Gastroesophageal sphincter (tissue), 4 donors: ENCODE measurements at regions not wholly inside any gene's neighbourhood (a gene's known extent, or its start where the extent isn't known, plus 50 kb on each side); places are given as distances from the start of the nearest gene placed in this dataset.

ENCODE experiments used
- ATAC-seq: fragments of 150-250 bp; one replicate; pipeline ENCODE4 v1.9.1; 2016; ENCODE audit warnings: mild to moderate bottlenecking, moderate library complexity
- H3K27ac ChIP-seq, 4 donors: fragments of 200-600 bp; sonication (generic) in 3 of 4; 1 replicate in 3 of 4; 2 replicates in 1 of 4; pipeline ENCODE4 v1.5.1; 2016 to 2019
- H3K27me3 ChIP-seq: fragments of 200-600 bp; sonication (generic); one replicate; pipeline ENCODE4 v1.5.1; 2019
- H3K36me3 ChIP-seq, 2 donors: fragments of 200-600 bp; sonication (generic); one replicate each; pipeline ENCODE4 v1.5.1; 2019; ENCODE audit warnings: control low read depth in 1 of 2
- H3K4me1 ChIP-seq, 3 donors: fragments of 200-600 bp; sonication (generic); 1 replicate in 2 of 3; 2 replicates in 1 of 3; pipeline ENCODE4 v1.5.1; 2016 to 2019; ENCODE audit warnings: control low read depth in 2 of 3
- H3K4me3 ChIP-seq, 2 donors: fragments of 200-600 bp; sonication (generic); one replicate each; pipeline ENCODE4 v1.5.1; 2019; ENCODE audit warnings: mild to moderate bottlenecking in 1 of 2, moderate library complexity in 1 of 2
- H3K9me3 ChIP-seq, 3 donors: fragments of 200-600 bp; sonication (generic); one replicate each; pipeline ENCODE4 v1.5.1; 2017 to 2019; ENCODE audit warnings: control low read depth in 2 of 3
- EP300 ChIP-seq: sonication (generic); formaldehyde crosslinking; IDR thresholded peaks from one replicate; pipeline ENCODE4 v1.6.1; 2017; ENCODE audit warnings: antibody characterized with exemption, mild to moderate bottlenecking
- POLR2A ChIP-seq, 2 donors: fragments of 450-650 bp; IDR thresholded peaks; one replicate each; pipeline ENCODE4 v1.6.1; 2017; ENCODE audit warnings: antibody characterized with exemption in 2 of 2, mild to moderate bottlenecking in 2 of 2, moderate library complexity in 1 of 2
- POLR2AphosphoS5 ChIP-seq: sonication (generic); formaldehyde crosslinking; IDR thresholded peaks from one replicate; pipeline ENCODE4 v1.6.1; 2017; ENCODE audit warnings: antibody characterized with exemption
- WGBS, 2 donors: methylation state at CpG; one replicate each; pipeline ENCODE4 v1.1.5; 2018; ENCODE audit warnings: low coverage in 1 of 2; 5-methylcytosine and 5-hydroxymethylcytosine counted together
- TF ChIP-seq, protein P1 (sequence below), 4 experiments: fragments of 200-600 bp in 2 of 4; fragments of 450-650 bp in 2 of 4; sonication (generic) in 1 of 4; IDR thresholded peaks; one replicate each; pipeline ENCODE4 v1.5.1; 2017 to 2019; ENCODE audit warnings: antibody characterized with exemption in 4 of 4, mild to moderate bottlenecking in 2 of 4, moderate library complexity in 2 of 4

DNA sequence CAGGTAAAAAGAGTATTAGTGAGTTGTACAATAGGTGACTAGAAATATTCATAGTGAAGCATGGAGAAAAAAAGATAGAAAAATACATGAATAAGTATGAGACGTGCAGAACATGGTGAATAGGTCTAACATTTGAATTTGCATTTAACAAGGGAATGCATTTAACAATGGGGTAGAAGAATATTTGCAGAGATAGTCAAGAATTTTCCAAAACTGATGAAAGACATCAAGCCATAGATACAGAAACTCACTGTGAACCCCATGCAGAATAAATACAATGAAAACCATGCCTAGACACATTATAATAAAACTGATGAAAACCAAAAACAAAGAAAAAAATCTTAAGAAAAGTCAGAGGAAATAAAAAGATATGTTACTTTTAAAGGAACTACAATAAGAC is 184.8 kb downstream of the KTN1 start:
- Histone ChIP-seq H3K27ac (no peak overlapping the region), H3K9me3 (no peaks in the 10 kb centered on the region), H3K27me3 (no peaks in the 10 kb centered on the region), H3K4me3 (no peak overlapping the region), H3K36me3 (no peaks in the 10 kb centered on the region), H3K4me1 (no peaks in the 10 kb centered on the region)
- ATAC-seq = no peak
- WGBS, 2 donors = 84 to 88% methylated on average over 1 of the region's 1 CpG
- TF ChIP-seq EP300 = no peak
- TF ChIP-seq, protein P1, sequence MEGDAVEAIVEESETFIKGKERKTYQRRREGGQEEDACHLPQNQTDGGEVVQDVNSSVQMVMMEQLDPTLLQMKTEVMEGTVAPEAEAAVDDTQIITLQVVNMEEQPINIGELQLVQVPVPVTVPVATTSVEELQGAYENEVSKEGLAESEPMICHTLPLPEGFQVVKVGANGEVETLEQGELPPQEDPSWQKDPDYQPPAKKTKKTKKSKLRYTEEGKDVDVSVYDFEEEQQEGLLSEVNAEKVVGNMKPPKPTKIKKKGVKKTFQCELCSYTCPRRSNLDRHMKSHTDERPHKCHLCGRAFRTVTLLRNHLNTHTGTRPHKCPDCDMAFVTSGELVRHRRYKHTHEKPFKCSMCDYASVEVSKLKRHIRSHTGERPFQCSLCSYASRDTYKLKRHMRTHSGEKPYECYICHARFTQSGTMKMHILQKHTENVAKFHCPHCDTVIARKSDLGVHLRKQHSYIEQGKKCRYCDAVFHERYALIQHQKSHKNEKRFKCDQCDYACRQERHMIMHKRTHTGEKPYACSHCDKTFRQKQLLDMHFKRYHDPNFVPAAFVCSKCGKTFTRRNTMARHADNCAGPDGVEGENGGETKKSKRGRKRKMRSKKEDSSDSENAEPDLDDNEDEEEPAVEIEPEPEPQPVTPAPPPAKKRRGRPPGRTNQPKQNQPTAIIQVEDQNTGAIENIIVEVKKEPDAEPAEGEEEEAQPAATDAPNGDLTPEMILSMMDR (IDR thresholded peaks at IDR 0.05) = no peak
- no peak for TF ChIP-seq POLR2AphosphoS5
- TF ChIP-seq POLR2A (IDR thresholded peaks at IDR 0.05) = no peak

DNA sequence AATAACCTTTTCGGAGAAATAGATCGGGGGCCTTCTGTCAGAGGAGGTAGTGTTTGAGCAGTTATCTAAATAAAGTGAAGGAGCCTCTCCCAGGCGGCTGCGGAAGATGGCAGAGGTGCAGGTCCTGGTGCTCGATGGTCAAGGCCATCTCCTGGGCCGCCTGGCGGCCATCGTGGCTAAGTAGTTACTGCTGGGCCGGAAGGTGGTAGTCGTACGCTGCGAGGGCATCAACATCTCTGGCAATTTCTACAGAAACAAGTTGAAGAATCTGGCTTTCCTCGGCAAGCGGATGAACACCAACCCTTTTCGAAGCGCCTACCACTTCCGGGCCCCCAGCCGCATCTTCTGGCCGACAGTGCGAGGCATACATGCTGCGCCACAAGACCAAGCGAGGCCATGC is 186.1 kb downstream of the KTN1 start:
- Histone ChIP-seq H3K9me3 (no peaks in the 10 kb centered on the region), H3K27me3 (no peaks in the 10 kb centered on the region), H3K36me3 (no peaks in the 10 kb centered on the region), H3K4me3 (no peak overlapping the region), H3K4me1 (no peaks in the 10 kb centered on the region), H3K27ac (no peak overlapping the region)
- no peak for TF ChIP-seq POLR2AphosphoS5
- no peak for TF ChIP-seq POLR2A (IDR thresholded peaks at IDR 0.05)
- TF ChIP-seq, protein P1 (IDR thresholded peaks at IDR 0.05) = no peak
- TF ChIP-seq EP300 = no peak
- 92 to 97% methylated on average over 10 to 13 of the region's 22 CpGs for WGBS, 2 donors
- ATAC-seq = no peak

DNA sequence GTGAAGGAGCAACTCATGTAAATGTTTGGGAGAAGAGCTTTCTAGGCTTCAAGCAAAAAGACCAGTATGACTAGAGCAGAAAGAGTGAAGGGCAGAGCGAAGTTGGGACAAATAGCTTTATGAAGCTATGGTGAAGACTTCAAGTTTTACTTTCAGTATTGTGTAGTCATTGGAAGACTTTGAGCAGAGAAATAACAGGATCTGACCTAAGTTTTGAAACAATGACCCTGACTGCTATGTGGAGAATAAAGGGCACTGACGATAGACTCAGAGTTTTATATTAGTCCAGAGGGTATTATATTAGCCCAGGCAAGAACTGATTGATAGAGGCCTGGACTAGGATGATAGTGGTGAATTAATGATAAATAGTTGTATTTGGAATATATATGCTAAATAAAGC is 187.3 kb downstream of the KTN1 start:
- no peak for TF ChIP-seq EP300
- TF ChIP-seq, protein P1 (IDR thresholded peaks at IDR 0.05) = no peak
- TF ChIP-seq POLR2AphosphoS5 = no peak
- no peak for ATAC-seq
- H3K27ac ChIP-seq = no peak overlapping the region
- H3K9me3 ChIP-seq = no peaks in the 10 kb centered on the region
- 94 to 95% methylated on average over 2 of the region's 2 CpGs for WGBS, 2 donors
- H3K27me3 ChIP-seq = no peaks in the 10 kb centered on the region
- no peaks in the 10 kb centered on the region for H3K36me3 ChIP-seq
- H3K4me1 ChIP-seq = no peaks in the 10 kb centered on the region
- no peak overlapping the region for H3K4me3 ChIP-seq

DNA sequence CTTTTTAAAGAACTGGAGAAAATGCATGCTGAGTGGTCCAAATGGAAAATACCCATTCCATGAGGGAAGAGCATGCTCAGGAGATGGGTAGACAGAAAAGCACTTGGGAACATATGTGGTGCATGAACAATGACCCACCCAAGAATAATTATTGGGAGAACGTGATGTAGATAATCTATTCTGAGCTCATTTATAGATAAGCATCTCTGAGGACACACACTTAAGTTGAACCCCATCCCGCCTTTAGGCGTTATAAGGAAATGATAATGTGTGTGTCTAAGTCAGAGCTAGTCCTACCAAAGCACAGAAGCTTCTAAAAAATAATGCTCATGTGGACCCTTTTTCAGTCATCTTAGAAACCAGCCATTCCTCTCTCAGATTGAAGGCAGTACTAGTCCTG is 189.9 kb downstream of the KTN1 start:
- TF ChIP-seq EP300 (no peak), POLR2A (IDR thresholded peaks at IDR 0.05) (no peak), POLR2AphosphoS5 (no peak)
- TF ChIP-seq, protein P1 (IDR thresholded peaks at IDR 0.05) = no peak
- no peak for ATAC-seq
- H3K9me3 ChIP-seq = no peaks in the 10 kb centered on the region
- no peak overlapping the region for H3K4me3 ChIP-seq
- 0 to 89% methylated on average over 1 to 3 of the region's 3 CpGs for WGBS, 2 donors
- H3K27ac ChIP-seq = no peak overlapping the region
- no peaks in the 10 kb centered on the region for H3K4me1 ChIP-seq
- no peaks in the 10 kb centered on the region for H3K27me3 ChIP-seq
- H3K36me3 ChIP-seq = no peaks in the 10 kb centered on the region

DNA sequence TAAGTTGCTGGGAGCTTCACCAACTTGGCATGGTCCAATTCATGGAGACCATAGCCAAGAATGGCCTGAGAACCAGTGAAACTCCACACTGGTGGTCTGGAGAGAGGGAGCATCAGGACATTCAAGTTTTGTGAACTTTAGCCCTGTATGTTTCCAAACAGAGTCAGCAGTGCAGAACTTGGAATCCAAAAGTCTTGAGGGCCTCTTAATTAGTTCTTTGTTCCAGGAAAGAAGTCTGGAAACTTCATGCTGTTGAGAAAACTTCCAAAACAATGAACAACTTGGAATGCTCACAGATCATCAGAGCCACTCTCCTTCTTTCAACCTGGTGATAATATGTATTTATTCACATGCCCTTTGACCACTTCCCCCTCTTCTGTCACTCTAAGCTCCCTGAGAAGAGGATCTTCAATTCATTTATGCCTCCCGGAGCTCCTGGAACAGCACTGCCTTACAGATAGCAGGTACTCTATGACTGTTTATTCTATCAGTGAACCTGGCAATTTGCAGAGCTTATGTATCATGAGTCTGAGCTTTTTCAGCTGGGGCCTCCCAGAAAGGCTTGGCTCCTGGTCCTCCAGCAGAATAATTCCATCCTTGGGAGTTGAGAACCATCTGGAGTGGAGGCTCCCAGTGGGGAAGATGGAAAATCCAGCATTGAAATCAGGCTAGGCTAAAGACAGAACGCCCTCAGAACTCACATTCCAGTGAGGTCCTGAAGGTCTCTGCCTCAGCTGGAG is 191.4 kb downstream of the KTN1 start:
- Histone ChIP-seq H3K36me3 (no peaks in the 10 kb centered on the region), H3K9me3 (no peaks in the 10 kb centered on the region), H3K4me3 (no peak overlapping the region), H3K27ac (peak overlapping the region in 2 of 4 donors; percentile 22 to 29), H3K4me1 (no peaks in the 10 kb centered on the region), H3K27me3 (no peaks in the 10 kb centered on the region)
- 17% methylated on average over 1 of the region's 2 CpGs; no CpG with 5 or more reads in 1 of the 2 donors for WGBS, 2 donors
- TF ChIP-seq POLR2AphosphoS5 (no peak), POLR2A (IDR thresholded peaks at IDR 0.05) (no peak), EP300 (no peak)
- TF ChIP-seq, protein P1 (IDR thresholded peaks at IDR 0.05) = no peak
- peak; percentile 38 for ATAC-seq
